ENCODE measurements at regions not wholly inside any gene's neighbourhood (a gene's known extent, or its start where the extent isn't known, plus 50 kb on each side); places are given as distances from the start of the nearest gene placed in this dataset.

- TF ChIP-seq CTCF (IDR thresholded peaks at IDR 0.05; ENCODE audit: low read depth, low read length) (no peak), POLR2A (IDR thresholded peaks at IDR 0.05; ENCODE audit: extremely low read depth, insufficient read length) (no peak), MAX (IDR thresholded peaks at IDR 0.05; ENCODE audit: low read depth, low read length) (no peak)
Measured at GRCh38 chr5:24208686-24209106, 436.1 kb downstream of the CDH10 start.
